A673 (cell line): ENCODE measurements at regions not wholly inside any gene's neighbourhood (a gene's known extent, or its start where the extent isn't known, plus 50 kb on each side); places are given as distances from the start of the nearest gene placed in this dataset.

Experiments
- EZH2 ChIP-seq: fragments of 200-600 bp; sonication (generic); IDR thresholded peaks from 2 replicates; pipeline ENCODE4 v1.6.1; 2017; ENCODE audit warnings: borderline replicate concordance, low read depth, mild to moderate bottlenecking, mixed read lengths, antibody characterized with exemption, low read length; ENCODE audit not compliant: poor library complexity, severe bottlenecking
- TF ChIP-seq, protein P1 (sequence below): fragments of 300-800, 200-600 bp; sonication (generic); conservative IDR thresholded peaks from 2 replicates; pipeline ENCODE4 v1.5.1; 2017; ENCODE audit warnings: low read depth, mild to moderate bottlenecking, antibody characterized with exemption, low read length, moderate library complexity, mixed read lengths

- TF ChIP-seq, protein P1, sequence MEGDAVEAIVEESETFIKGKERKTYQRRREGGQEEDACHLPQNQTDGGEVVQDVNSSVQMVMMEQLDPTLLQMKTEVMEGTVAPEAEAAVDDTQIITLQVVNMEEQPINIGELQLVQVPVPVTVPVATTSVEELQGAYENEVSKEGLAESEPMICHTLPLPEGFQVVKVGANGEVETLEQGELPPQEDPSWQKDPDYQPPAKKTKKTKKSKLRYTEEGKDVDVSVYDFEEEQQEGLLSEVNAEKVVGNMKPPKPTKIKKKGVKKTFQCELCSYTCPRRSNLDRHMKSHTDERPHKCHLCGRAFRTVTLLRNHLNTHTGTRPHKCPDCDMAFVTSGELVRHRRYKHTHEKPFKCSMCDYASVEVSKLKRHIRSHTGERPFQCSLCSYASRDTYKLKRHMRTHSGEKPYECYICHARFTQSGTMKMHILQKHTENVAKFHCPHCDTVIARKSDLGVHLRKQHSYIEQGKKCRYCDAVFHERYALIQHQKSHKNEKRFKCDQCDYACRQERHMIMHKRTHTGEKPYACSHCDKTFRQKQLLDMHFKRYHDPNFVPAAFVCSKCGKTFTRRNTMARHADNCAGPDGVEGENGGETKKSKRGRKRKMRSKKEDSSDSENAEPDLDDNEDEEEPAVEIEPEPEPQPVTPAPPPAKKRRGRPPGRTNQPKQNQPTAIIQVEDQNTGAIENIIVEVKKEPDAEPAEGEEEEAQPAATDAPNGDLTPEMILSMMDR, result no peak
- TF ChIP-seq EZH2, result no peak
Observed at GRCh38 chr12:24460506-24460905, 488.4 kb downstream of the BCAT1 start.
